Esophagus squamous epithelium (tissue), 4 donors: ENCODE measurements at regions not wholly inside any gene's neighbourhood (a gene's known extent, or its start where the extent isn't known, plus 50 kb on each side); places are given as distances from the start of the nearest gene placed in this dataset.
"Not testable (repeated sequence)": the region's sequence is repeated elsewhere in the genome, so short reads cannot be mapped to it uniquely, and the experiment has no call there.

Source experiments
- POLR2A ChIP-seq, 4 donors: fragments of 450-650 bp; IDR thresholded peaks; one replicate each; pipeline ENCODE4 v1.6.1; 2017; ENCODE audit warnings: antibody characterized with exemption in 4 of 4, mild to moderate bottlenecking in 4 of 4, moderate library complexity in 3 of 4
- TF ChIP-seq, protein P1 (sequence below), 6 experiments: fragments of 450-650 bp in 4 of 6; fragments of 200-600 bp in 2 of 6; sonication (generic) in 2 of 6; IDR thresholded peaks; one replicate each; pipeline ENCODE4 v1.5.1; 2016 to 2019; ENCODE audit warnings: antibody characterized with exemption in 6 of 6, mild to moderate bottlenecking in 4 of 6, moderate library complexity in 4 of 6

DNA sequence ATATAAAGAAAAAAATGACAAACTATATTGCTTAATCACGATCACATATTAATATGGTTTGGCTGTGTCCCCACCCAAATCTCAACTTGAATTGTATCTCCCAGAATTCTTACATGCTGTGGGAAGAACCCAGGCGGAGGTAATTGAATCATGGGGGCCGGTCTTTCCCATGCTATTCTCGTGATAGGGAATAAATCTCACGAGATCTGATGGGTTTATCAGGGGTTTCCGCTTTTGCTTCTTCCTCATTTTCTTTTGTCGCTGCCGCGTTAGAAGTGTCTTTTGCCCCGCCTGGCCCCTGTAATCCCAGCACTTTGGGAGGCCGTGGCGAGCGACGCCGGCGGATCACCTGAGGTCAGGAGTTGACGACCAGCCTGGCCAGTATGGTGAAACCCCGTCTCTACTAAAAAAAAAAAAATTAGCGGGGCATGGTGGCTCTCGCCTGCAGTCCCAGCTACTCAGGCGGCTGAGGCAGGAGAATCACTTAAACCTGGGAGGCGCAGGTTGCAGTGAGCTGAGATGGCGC, 220.0 kb downstream of the KCNJ2 start:
- TF ChIP-seq, protein P1, sequence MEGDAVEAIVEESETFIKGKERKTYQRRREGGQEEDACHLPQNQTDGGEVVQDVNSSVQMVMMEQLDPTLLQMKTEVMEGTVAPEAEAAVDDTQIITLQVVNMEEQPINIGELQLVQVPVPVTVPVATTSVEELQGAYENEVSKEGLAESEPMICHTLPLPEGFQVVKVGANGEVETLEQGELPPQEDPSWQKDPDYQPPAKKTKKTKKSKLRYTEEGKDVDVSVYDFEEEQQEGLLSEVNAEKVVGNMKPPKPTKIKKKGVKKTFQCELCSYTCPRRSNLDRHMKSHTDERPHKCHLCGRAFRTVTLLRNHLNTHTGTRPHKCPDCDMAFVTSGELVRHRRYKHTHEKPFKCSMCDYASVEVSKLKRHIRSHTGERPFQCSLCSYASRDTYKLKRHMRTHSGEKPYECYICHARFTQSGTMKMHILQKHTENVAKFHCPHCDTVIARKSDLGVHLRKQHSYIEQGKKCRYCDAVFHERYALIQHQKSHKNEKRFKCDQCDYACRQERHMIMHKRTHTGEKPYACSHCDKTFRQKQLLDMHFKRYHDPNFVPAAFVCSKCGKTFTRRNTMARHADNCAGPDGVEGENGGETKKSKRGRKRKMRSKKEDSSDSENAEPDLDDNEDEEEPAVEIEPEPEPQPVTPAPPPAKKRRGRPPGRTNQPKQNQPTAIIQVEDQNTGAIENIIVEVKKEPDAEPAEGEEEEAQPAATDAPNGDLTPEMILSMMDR (IDR thresholded peaks at IDR 0.05), result not testable (repeated sequence)
- not testable (repeated sequence) for TF ChIP-seq POLR2A (IDR thresholded peaks at IDR 0.05)
